SK-N-SH treated with all-trans-retinoic acid at 6 μM for 48 hours (cell line): ENCODE measurements at regions not wholly inside any gene's neighbourhood (a gene's known extent, or its start where the extent isn't known, plus 50 kb on each side); places are given as distances from the start of the nearest gene placed in this dataset.

Experiments
- CSDC2 ChIP-seq: fragments of 250-450 bp; sonication (Bioruptor Pico); IDR thresholded peaks from 2 replicates; pipeline ENCODE4 v1.5.0; 2020; ENCODE audit warnings: mild to moderate bottlenecking, moderate library complexity
- CSRNP3 ChIP-seq: fragments of 250-450 bp; sonication (Bioruptor Pico); IDR thresholded peaks from 2 replicates; pipeline ENCODE4 v1.5.1; 2021; ENCODE audit warnings: mild to moderate bottlenecking, moderate library complexity
- ESRRG ChIP-seq: fragments of 250-450 bp; sonication (Bioruptor Pico); IDR thresholded peaks from 2 replicates; pipeline ENCODE4 v1.6.1; 2021; ENCODE audit warnings: mild to moderate bottlenecking
- GLIS3 ChIP-seq: fragments of 250-450 bp; sonication (Bioruptor Pico); IDR thresholded peaks from 2 replicates; pipeline ENCODE4 v1.5.0; 2020; ENCODE audit warnings: mild to moderate bottlenecking, moderate library complexity
- ISL1 ChIP-seq: fragments of 250-450 bp; sonication (Bioruptor Pico); IDR thresholded peaks from 2 replicates; pipeline ENCODE4 v2.1.2; 2022; ENCODE audit warnings: mild to moderate bottlenecking, moderate library complexity
- OSR1 ChIP-seq: fragments of 250-450 bp; sonication (Bioruptor Pico); IDR thresholded peaks from 2 replicates; pipeline ENCODE4 v1.8.0; 2022; ENCODE audit warnings: moderate library complexity, mild to moderate bottlenecking, inconsistent platforms
- PATZ1 ChIP-seq: fragments of 250-450 bp; sonication (Bioruptor Pico); IDR thresholded peaks from 2 replicates; pipeline ENCODE4 v1.8.0; 2020; ENCODE audit warnings: mild to moderate bottlenecking, moderate library complexity, borderline replicate concordance
- ZC3H10 ChIP-seq: fragments of 250-450 bp; sonication (Bioruptor Pico); IDR thresholded peaks from 2 replicates; pipeline ENCODE4 v1.5.1; 2021; ENCODE audit warnings: mild to moderate bottlenecking, moderate library complexity
- ZFP30 ChIP-seq: fragments of 450-650 bp; formaldehyde crosslinking; IDR thresholded peaks from 2 replicates; pipeline ENCODE4 v1.5.0; 2022; ENCODE audit warnings: mild to moderate bottlenecking, moderate library complexity
- ZNF565 ChIP-seq: fragments of 450-650 bp; formaldehyde crosslinking; conservative IDR thresholded peaks from 2 replicates; pipeline ENCODE4 v1.5.0; 2020; ENCODE audit warnings: low read depth, mild to moderate bottlenecking, moderate library complexity
- ZNF70 ChIP-seq: fragments of 450-650 bp; formaldehyde crosslinking; IDR thresholded peaks from 2 replicates; pipeline ENCODE4 v1.5.0; 2020; ENCODE audit warnings: mild to moderate bottlenecking, moderate library complexity

- TF ChIP-seq OSR1 (CRISPR knock-in tag), result no peak
- no peak for TF ChIP-seq GLIS3 (CRISPR knock-in tag)
- no peak for TF ChIP-seq PATZ1 (CRISPR knock-in tag)
- no peak for TF ChIP-seq CSRNP3 (CRISPR knock-in tag)
- no peak for TF ChIP-seq ESRRG (CRISPR knock-in tag)
- no peak for TF ChIP-seq ZNF70 (CRISPR knock-in tag)
- no peak for TF ChIP-seq ZFP30 (CRISPR knock-in tag)
- TF ChIP-seq ZNF565, result no peak
- TF ChIP-seq ZC3H10, result no peak
- no peak for TF ChIP-seq ISL1
- TF ChIP-seq CSDC2 (CRISPR knock-in tag), result no peak
These were observed 445.8 kb upstream of the ADGRB3 start for GRCh38 chr6:68189217-68189815.
